CD4-positive, alpha-beta T cell (primary cell): ENCODE measurements at regions not wholly inside any gene's neighbourhood (a gene's known extent, or its start where the extent isn't known, plus 50 kb on each side); places are given as distances from the start of the nearest gene placed in this dataset.

Experiments
- ATAC-seq: fragments of 200-7000 bp; cut with Tn5 transposase; one replicate; pipeline ENCODE4 v1.10.0; 2022; ENCODE audit warnings: mild to moderate bottlenecking; ENCODE audit not compliant: poor library complexity
- CTCF ChIA-PET: fragments of 350-600 bp; sonication (Branson Sonifier 250); formaldehyde crosslinking; loops from one replicate; lab custom pipeline; 2021; ENCODE audit warnings: antibody characterized with exemption, inconsistent platforms; lab: Charles Lee
- POLR2A ChIA-PET: fragments of 350-600 bp; sonication (Branson Sonifier 250); formaldehyde crosslinking; loops from one replicate; lab custom pipeline; 2021; ENCODE audit warnings: antibody characterized with exemption, inconsistent platforms; lab: Charles Lee
- DNase-seq, 14 experiments: peaks; one replicate each; pipeline ENCODE4 v3.0.0-alpha.2; 2013 to 2020; ENCODE audit warnings: mixed read lengths in 2 of 14
- H3K27ac ChIP-seq, 2 donors: one replicate each; pipeline versions ENCODE4 v1.5.1 to v1.7.0; 2013; ENCODE audit warnings: low read length in 2 of 2, low read depth in 1 of 2, mild to moderate bottlenecking in 1 of 2
- H3K27me3 ChIP-seq, 2 experiments: 1 replicate in 1 of 2; 2 replicates in 1 of 2; pipeline versions ENCODE4 v1.6.1 to v1.7.0; 2013; ENCODE audit warnings: low read length in 2 of 2, control low read depth in 1 of 2, mild to moderate bottlenecking in 1 of 2, moderate library complexity in 1 of 2; ENCODE audit not compliant: insufficient read depth in 2 of 2, control insufficient read depth in 1 of 2
- H3K36me3 ChIP-seq: one replicate; pipeline ENCODE4 v1.6.1; 2013; ENCODE audit warnings: low read length, control low read depth; ENCODE audit not compliant: insufficient read depth
- H3K4me1 ChIP-seq: one replicate; pipeline ENCODE4 v1.6.1; 2013; ENCODE audit warnings: low read length, control low read depth; ENCODE audit not compliant: insufficient read depth
- H3K4me3 ChIP-seq: one replicate; pipeline ENCODE4 v1.5.1; 2013; ENCODE audit warnings: mild to moderate bottlenecking, low read length, moderate library complexity
- H3K9me3 ChIP-seq, 2 experiments: 1 replicate in 1 of 2; 2 replicates in 1 of 2; pipeline versions ENCODE4 v1.6.1 to v1.7.0; 2013; ENCODE audit warnings: low read length in 2 of 2, mild to moderate bottlenecking in 2 of 2, control low read depth in 1 of 2, moderate library complexity in 1 of 2; ENCODE audit not compliant: control insufficient read depth in 1 of 2, insufficient read depth in 1 of 2
- H3K27ac Mint-ChIP-seq: one replicate; pipeline ENCODE4 v1.8.0; 2020; ENCODE audit warnings: mixed read lengths
- H3K27me3 Mint-ChIP-seq: one replicate; pipeline ENCODE4 v1.8.0; 2021; ENCODE audit warnings: mixed read lengths
- H3K36me3 Mint-ChIP-seq: one replicate; pipeline ENCODE4 v1.8.0; 2021; ENCODE audit warnings: low read depth, mixed read lengths
- H3K4me1 Mint-ChIP-seq: one replicate; pipeline ENCODE4 v1.8.0; 2021; ENCODE audit warnings: low read depth, mixed read lengths
- H3K4me3 Mint-ChIP-seq: one replicate; pipeline ENCODE4 v1.8.0; 2020; ENCODE audit warnings: mild to moderate bottlenecking, mixed read lengths
- H3K9me3 Mint-ChIP-seq: one replicate; pipeline ENCODE4 v1.8.0; 2020; ENCODE audit warnings: mixed read lengths
- intact Hi-C, 2 experiments: fragments of 100-400 bp; cut with DNase I in 1 of 2; cut with micrococcal nuclease in 1 of 2; formaldehyde crosslinking; loops; one replicate each; pipeline versions ENCODE4 v1.15.1 to v1.9.0; 2023 to 2025; cut with DNase I, micrococcal nuclease
- TF ChIP-seq, protein P1 (sequence below): fragments of 200-600 bp; IDR thresholded peaks from one replicate; pipeline ENCODE4 v1.8.0; 2022; ENCODE audit warnings: antibody characterized with exemption, mild to moderate bottlenecking

GRCh38 chr6:170158296-170159021 lies 132.4 kb downstream of the DLL1 start:
- TF ChIP-seq, protein P1, sequence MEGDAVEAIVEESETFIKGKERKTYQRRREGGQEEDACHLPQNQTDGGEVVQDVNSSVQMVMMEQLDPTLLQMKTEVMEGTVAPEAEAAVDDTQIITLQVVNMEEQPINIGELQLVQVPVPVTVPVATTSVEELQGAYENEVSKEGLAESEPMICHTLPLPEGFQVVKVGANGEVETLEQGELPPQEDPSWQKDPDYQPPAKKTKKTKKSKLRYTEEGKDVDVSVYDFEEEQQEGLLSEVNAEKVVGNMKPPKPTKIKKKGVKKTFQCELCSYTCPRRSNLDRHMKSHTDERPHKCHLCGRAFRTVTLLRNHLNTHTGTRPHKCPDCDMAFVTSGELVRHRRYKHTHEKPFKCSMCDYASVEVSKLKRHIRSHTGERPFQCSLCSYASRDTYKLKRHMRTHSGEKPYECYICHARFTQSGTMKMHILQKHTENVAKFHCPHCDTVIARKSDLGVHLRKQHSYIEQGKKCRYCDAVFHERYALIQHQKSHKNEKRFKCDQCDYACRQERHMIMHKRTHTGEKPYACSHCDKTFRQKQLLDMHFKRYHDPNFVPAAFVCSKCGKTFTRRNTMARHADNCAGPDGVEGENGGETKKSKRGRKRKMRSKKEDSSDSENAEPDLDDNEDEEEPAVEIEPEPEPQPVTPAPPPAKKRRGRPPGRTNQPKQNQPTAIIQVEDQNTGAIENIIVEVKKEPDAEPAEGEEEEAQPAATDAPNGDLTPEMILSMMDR = no peak
- POLR2A ChIA-PET = no interaction called here
- H3K4me3 ChIP-seq = no peak overlapping the region
- H3K9me3 Mint-ChIP-seq = no peaks in the 10 kb centered on the region
- CTCF ChIA-PET = no interaction called here
- no peaks in the 10 kb centered on the region for H3K36me3 ChIP-seq
- no peak overlapping the region for H3K4me3 Mint-ChIP-seq
- no peak overlapping the region for H3K27ac Mint-ChIP-seq
- H3K27me3 Mint-ChIP-seq = no peaks in the 10 kb centered on the region
- H3K27me3 ChIP-seq = peaks cover 0 to 5% of the 10 kb centered on the region in 2 experiments
- H3K36me3 Mint-ChIP-seq = no peaks in the 10 kb centered on the region
- H3K27ac ChIP-seq = no peak overlapping the region
- intact Hi-C loops = no loop called here
- DNase-seq = no peak
- ATAC-seq = no peak
- peaks cover 0 to 18% of the 10 kb centered on the region in 2 experiments for H3K9me3 ChIP-seq
- H3K4me1 ChIP-seq = peaks cover 7% of the 10 kb centered on the region
- no peaks in the 10 kb centered on the region for H3K4me1 Mint-ChIP-seq

DNA sequence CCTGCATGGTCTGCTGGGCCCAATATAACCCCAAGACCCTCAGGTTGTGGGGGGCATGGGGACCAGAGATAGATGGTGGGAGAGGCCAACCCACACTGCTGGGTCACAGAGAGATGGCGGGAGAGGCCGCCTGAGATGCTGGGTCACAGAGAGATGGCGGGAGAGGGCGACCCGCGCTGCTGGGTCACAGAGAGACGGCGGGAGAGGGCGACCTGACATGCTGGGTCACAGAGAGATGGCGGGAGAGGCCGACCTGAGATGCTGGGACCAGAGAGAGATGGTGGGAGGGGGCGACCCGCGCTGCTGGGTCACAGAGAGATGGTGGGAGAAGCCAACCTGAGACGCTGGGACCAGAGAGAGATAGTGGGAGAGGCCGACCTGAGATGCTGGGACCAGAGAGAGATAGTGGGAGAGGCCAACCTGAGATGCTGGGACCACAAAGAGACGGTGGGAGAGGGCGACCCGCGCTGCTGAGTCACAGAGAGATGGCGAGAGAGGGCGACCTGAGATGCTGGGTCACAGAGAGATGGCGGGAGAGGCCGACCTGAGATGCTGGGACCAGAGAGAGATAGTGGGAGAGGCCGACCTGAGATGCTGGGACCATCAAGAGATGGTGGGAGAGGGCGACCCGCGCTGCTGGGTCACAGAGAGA lies 133.2 kb downstream of the DLL1 start:
- DNase-seq = no peak
- no peak overlapping the region for H3K27ac Mint-ChIP-seq
- no peak for ATAC-seq
- H3K9me3 ChIP-seq = peaks cover 0 to 18% of the 10 kb centered on the region in 2 experiments
- CTCF ChIA-PET = no interaction called here
- H3K36me3 Mint-ChIP-seq = no peaks in the 10 kb centered on the region
- no peaks in the 10 kb centered on the region for H3K27me3 Mint-ChIP-seq
- H3K27me3 ChIP-seq = peaks cover 0 to 5% of the 10 kb centered on the region in 2 experiments
- H3K4me3 Mint-ChIP-seq = no peak overlapping the region
- H3K4me1 ChIP-seq = peaks cover 15% of the 10 kb centered on the region
- no peaks in the 10 kb centered on the region for H3K4me1 Mint-ChIP-seq
- POLR2A ChIA-PET = no interaction called here
- intact Hi-C loops = no loop called here
- no peak overlapping the region for H3K4me3 ChIP-seq
- TF ChIP-seq, protein P1 = no peak
- H3K27ac ChIP-seq = no peak overlapping the region
- H3K36me3 ChIP-seq = no peaks in the 10 kb centered on the region
- no peaks in the 10 kb centered on the region for H3K9me3 Mint-ChIP-seq

DNA sequence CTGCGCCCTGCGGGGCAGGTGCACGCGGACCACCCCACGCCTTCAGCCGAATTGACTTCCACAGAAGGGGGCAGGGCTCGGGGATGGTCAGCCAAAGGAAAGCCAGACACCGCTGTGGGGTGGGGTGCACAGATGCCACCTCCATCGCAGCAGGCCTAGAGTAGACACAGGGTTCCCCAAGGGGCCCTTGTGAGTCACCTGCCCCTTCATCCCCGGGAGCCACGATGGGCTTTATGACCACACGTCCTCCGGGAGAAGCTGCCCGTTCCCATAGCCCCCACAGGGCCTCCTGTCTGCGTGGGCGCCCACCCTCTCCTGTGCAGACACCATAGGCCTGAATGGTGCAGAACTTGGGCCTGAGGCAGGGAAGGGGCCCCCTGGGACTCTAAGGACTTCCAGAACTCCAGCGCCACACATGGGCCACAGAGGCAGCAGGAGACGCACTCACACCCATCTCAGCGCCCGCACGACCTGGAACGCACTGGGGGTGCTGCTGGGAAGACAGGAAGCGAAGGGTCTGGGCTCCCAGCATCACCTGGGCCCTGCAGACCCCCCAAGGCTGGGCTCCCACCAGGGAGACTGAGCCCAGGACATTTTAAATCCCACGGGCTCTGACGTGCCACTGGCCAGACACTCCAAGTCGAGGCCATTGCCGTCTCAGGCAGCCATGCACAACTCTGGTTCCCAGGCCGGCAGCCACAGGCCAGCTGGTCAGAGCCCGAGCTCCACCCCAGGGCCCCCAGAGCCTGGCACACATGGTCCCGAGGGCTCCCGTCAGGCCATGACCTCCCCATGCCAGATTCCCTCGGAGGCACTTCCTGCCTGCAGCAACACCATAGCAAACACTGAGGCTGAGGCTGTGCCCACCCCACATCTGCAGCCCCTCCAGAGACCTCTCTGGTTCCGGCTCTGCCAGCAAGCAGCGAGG lies 134.2 kb downstream of the DLL1 start:
- CTCF ChIA-PET = no interaction called here
- Mint-ChIP-seq H3K27ac (no peak overlapping the region), H3K36me3 (no peaks in the 10 kb centered on the region), H3K4me3 (no peak overlapping the region), H3K4me1 (peaks cover 4% of the 10 kb centered on the region), H3K9me3 (no peaks in the 10 kb centered on the region), H3K27me3 (peaks cover 8% of the 10 kb centered on the region)
- TF ChIP-seq, protein P1 = no peak
- Histone ChIP-seq H3K27ac (no peak overlapping the region), H3K36me3 (no peaks in the 10 kb centered on the region), H3K27me3 (peaks cover 0 to 10% of the 10 kb centered on the region in 2 experiments), H3K9me3 (peaks cover 0 to 18% of the 10 kb centered on the region in 2 experiments), H3K4me1 (peaks cover 16% of the 10 kb centered on the region), H3K4me3 (no peak overlapping the region)
- no peak for DNase-seq
- POLR2A ChIA-PET = no interaction called here
- no peak for ATAC-seq
- intact Hi-C loops = no loop called here
